Esophagus muscularis mucosa (tissue), 3 donors: ENCODE measurements at regions not wholly inside any gene's neighbourhood (a gene's known extent, or its start where the extent isn't known, plus 50 kb on each side); places are given as distances from the start of the nearest gene placed in this dataset.

Source experiments
- POLR2A ChIP-seq: fragments of 450-650 bp; IDR thresholded peaks from one replicate; pipeline ENCODE4 v1.6.1; 2017; ENCODE audit warnings: antibody characterized with exemption, moderate library complexity, mild to moderate bottlenecking, low read depth
- TF ChIP-seq, protein P1 (sequence below), 3 experiments: fragments of 200-600 bp in 2 of 3; fragments of 450-650 bp in 1 of 3; sonication (generic) in 2 of 3; IDR thresholded peaks; one replicate each; pipeline ENCODE4 v1.5.1; 2017 to 2019; ENCODE audit warnings: antibody characterized with exemption in 3 of 3, mild to moderate bottlenecking in 2 of 3, moderate library complexity in 1 of 3

DNA sequence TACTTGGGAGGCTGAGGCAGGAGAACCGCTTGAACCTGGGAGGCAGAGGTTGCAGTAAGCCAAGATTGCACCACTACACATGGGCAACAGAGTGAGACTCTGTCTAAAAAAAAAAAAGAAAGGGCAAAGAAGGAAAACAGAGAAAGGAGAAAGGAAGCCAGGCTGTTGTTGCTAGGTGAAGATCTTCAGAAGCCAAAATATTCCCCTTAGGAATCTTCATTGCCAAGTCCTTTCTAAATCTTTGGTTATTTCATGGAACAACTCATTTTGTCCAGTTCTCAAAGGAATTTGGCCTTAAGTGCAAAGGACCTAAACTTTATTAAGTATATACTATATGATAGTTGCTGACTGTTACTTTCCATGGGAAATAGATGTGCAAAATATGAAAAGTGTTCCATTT is 59.2 kb upstream of the OSBPL11 start:
- no peak for TF ChIP-seq POLR2A
- TF ChIP-seq, protein P1, sequence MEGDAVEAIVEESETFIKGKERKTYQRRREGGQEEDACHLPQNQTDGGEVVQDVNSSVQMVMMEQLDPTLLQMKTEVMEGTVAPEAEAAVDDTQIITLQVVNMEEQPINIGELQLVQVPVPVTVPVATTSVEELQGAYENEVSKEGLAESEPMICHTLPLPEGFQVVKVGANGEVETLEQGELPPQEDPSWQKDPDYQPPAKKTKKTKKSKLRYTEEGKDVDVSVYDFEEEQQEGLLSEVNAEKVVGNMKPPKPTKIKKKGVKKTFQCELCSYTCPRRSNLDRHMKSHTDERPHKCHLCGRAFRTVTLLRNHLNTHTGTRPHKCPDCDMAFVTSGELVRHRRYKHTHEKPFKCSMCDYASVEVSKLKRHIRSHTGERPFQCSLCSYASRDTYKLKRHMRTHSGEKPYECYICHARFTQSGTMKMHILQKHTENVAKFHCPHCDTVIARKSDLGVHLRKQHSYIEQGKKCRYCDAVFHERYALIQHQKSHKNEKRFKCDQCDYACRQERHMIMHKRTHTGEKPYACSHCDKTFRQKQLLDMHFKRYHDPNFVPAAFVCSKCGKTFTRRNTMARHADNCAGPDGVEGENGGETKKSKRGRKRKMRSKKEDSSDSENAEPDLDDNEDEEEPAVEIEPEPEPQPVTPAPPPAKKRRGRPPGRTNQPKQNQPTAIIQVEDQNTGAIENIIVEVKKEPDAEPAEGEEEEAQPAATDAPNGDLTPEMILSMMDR (IDR thresholded peaks at IDR 0.05) = no peak
